NCI-H774 (cell line): ENCODE measurements at regions not wholly inside any gene's neighbourhood (a gene's known extent, or its start where the extent isn't known, plus 50 kb on each side); places are given as distances from the start of the nearest gene placed in this dataset.

Experiments used
- DNase-seq: peaks from one replicate; lab custom pipeline; 2025; lab: John Stamatoyannopoulos, UW

- no peak for DNase-seq
These were observed 203.0 kb upstream of the USP25 start for GRCh38 chr21:15526798-15527197.

- no peak for DNase-seq
These were observed 201.4 kb upstream of the USP25 start for GRCh38 chr21:15528346-15528745.

- no peak for DNase-seq
These were observed 197.8 kb upstream of the USP25 start for GRCh38 chr21:15531986-15532385.

- no peak for DNase-seq
These were observed 196.2 kb upstream of the USP25 start for GRCh38 chr21:15533618-15534017.

- no peak for DNase-seq
These were observed 195.3 kb upstream of the USP25 start for GRCh38 chr21:15534450-15534886.

- DNase-seq, result no peak
These were observed 190.4 kb upstream of the USP25 start for GRCh38 chr21:15539376-15539775.

- no peak for DNase-seq
These were observed 186.3 kb upstream of the USP25 start for GRCh38 chr21:15543473-15543872.

GRCh38 chr21:15549671-15550070 is 180.1 kb upstream of the USP25 start:
- no peak for DNase-seq

- DNase-seq, result no peak
These were observed 176.8 kb upstream of the USP25 start for GRCh38 chr21:15552914-15553494.

- no peak for DNase-seq
These were observed 171.9 kb upstream of the USP25 start for GRCh38 chr21:15557925-15558324.

GRCh38 chr21:15558884-15559283 is 170.9 kb upstream of the USP25 start:
- no peak for DNase-seq

GRCh38 chr21:15559660-15560059 is 170.1 kb upstream of the USP25 start:
- no peak for DNase-seq

- DNase-seq, result no peak
These were observed 169.3 kb upstream of the USP25 start for GRCh38 chr21:15560383-15561056.

- no peak for DNase-seq
These were observed 167.0 kb upstream of the USP25 start for GRCh38 chr21:15562748-15563147.

- DNase-seq, result no peak
These were observed 164.9 kb upstream of the USP25 start for GRCh38 chr21:15564907-15565306.

- no peak for DNase-seq
These were observed 163.1 kb upstream of the USP25 start for GRCh38 chr21:15566703-15567102.

- DNase-seq, result no peak
These were observed 162.6 kb upstream of the USP25 start for GRCh38 chr21:15567191-15567590.

GRCh38 chr21:15568516-15568915 is 161.3 kb upstream of the USP25 start:
- DNase-seq, result no peak

GRCh38 chr21:15586752-15587427 is 142.9 kb upstream of the USP25 start:
- DNase-seq, result no peak

- DNase-seq, result peak; percentile 37
These were observed 137.4 kb upstream of the USP25 start for GRCh38 chr21:15592271-15592860.

- DNase-seq, result no peak
These were observed 136.8 kb upstream of the USP25 start for GRCh38 chr21:15592957-15593356.

GRCh38 chr21:15601390-15601789 is 128.4 kb upstream of the USP25 start:
- no peak for DNase-seq

GRCh38 chr21:15604413-15604812 is 125.4 kb upstream of the USP25 start:
- DNase-seq, result no peak
